Mesenchymal stem cell (in vitro differentiated cells and primary cell): ENCODE measurements at regions not wholly inside any gene's neighbourhood (a gene's known extent, or its start where the extent isn't known, plus 50 kb on each side); places are given as distances from the start of the nearest gene placed in this dataset.

ENCODE experiments used
- DNase-seq: peaks from one replicate; pipeline ENCODE4 v3.0.0-alpha.2; 2013
- H2AFZ ChIP-seq: one replicate; pipeline ENCODE4 v1.6.1; 2013; ENCODE audit warnings: low read depth, mild to moderate bottlenecking, control low read depth, inconsistent platforms, low read length, moderate library complexity
- H2AK5ac ChIP-seq: 2 replicates; pipeline ENCODE4 v1.6.1; 2013; ENCODE audit warnings: low read length, moderate library complexity, mild to moderate bottlenecking, inconsistent platforms; ENCODE audit not compliant: severe bottlenecking
- H2BK120ac ChIP-seq: one replicate; pipeline ENCODE4 v1.6.1; 2013; ENCODE audit warnings: low read depth, mild to moderate bottlenecking, inconsistent platforms, low read length, moderate library complexity
- H2BK12ac ChIP-seq, 2 experiments: one replicate each; pipeline ENCODE4 v1.6.1; 2013; ENCODE audit warnings: inconsistent platforms in 2 of 2, low read length in 2 of 2, mild to moderate bottlenecking in 2 of 2, moderate library complexity in 2 of 2, control low read depth in 1 of 2
- H2BK15ac ChIP-seq: one replicate; pipeline ENCODE4 v1.6.1; 2013; ENCODE audit warnings: mild to moderate bottlenecking, low read depth, inconsistent platforms; ENCODE audit not compliant: poor library complexity, severe bottlenecking
- H2BK5ac ChIP-seq: 2 replicates; pipeline ENCODE4 v1.6.1; 2013; ENCODE audit warnings: low read depth, mild to moderate bottlenecking, low read length, control low read depth, inconsistent platforms; ENCODE audit not compliant: poor library complexity, severe bottlenecking
- H3K14ac ChIP-seq, 2 experiments: one replicate each; pipeline ENCODE4 v1.6.1; 2013; ENCODE audit warnings: inconsistent platforms in 2 of 2, low read length in 2 of 2, control low read depth in 1 of 2, mild to moderate bottlenecking in 1 of 2, moderate library complexity in 1 of 2
- H3K18ac ChIP-seq, 2 experiments: one replicate each; pipeline ENCODE4 v1.6.1; 2013; ENCODE audit warnings: inconsistent platforms in 2 of 2, low read length in 2 of 2, control low read depth in 1 of 2, low read depth in 1 of 2, mild to moderate bottlenecking in 1 of 2
- H3K23ac ChIP-seq, 2 experiments: one replicate each; pipeline ENCODE4 v1.6.1; 2013; ENCODE audit warnings: inconsistent platforms in 2 of 2, low read length in 2 of 2, mild to moderate bottlenecking in 2 of 2, moderate library complexity in 2 of 2, control low read depth in 1 of 2
- H3K27ac ChIP-seq: 2 replicates; pipeline ENCODE4 v1.5.1; 2013; ENCODE audit warnings: mild to moderate bottlenecking, moderate library complexity, low read length, control low read depth, inconsistent platforms; ENCODE audit not compliant: poor library complexity, severe bottlenecking
- H3K27me3 ChIP-seq, 2 experiments: 2 replicates each; pipeline versions ENCODE4 v1.6.1 to v1.7.0; 2013; ENCODE audit warnings: low read length in 2 of 2, mild to moderate bottlenecking in 2 of 2, moderate library complexity in 2 of 2, control low read depth in 1 of 2, inconsistent platforms in 1 of 2; ENCODE audit not compliant: control insufficient read depth in 1 of 2, insufficient read depth in 1 of 2
- H3K36me3 ChIP-seq, 2 experiments: 2 replicates each; pipeline versions ENCODE4 v1.6.1 to v1.7.0; 2013; ENCODE audit warnings: low read length in 2 of 2, control low read depth in 1 of 2, inconsistent platforms in 1 of 2, low read depth in 1 of 2, mild to moderate bottlenecking in 1 of 2; ENCODE audit not compliant: insufficient read depth in 2 of 2, control insufficient read depth in 1 of 2
- H3K4ac ChIP-seq, 2 experiments: one replicate each; pipeline ENCODE4 v1.6.1; 2013; ENCODE audit warnings: inconsistent platforms in 2 of 2, low read length in 2 of 2, mild to moderate bottlenecking in 2 of 2, moderate library complexity in 2 of 2, control low read depth in 1 of 2, low read depth in 1 of 2
- H3K4me1 ChIP-seq: 2 replicates; pipeline ENCODE4 v1.6.1; 2013; ENCODE audit warnings: low read depth, low read length, control low read depth; ENCODE audit not compliant: control insufficient read depth, insufficient read depth
- H3K4me2 ChIP-seq: 2 replicates; pipeline ENCODE4 v1.6.1; 2013; ENCODE audit warnings: low read length, mild to moderate bottlenecking, inconsistent platforms; ENCODE audit not compliant: poor library complexity, severe bottlenecking
- H3K4me3 ChIP-seq, 2 experiments: 2 replicates each; pipeline versions ENCODE4 v1.5.1 to v1.7.0; 2013; ENCODE audit warnings: low read length in 2 of 2, mild to moderate bottlenecking in 2 of 2, control low read depth in 1 of 2, low read depth in 1 of 2; ENCODE audit not compliant: insufficient read depth in 1 of 2
- H3K79me1 ChIP-seq: replicated peaks from 2 replicates; pipeline ENCODE4 v1.6.1; 2013; ENCODE audit warnings: mild to moderate bottlenecking, control low read depth, low read length, inconsistent platforms; ENCODE audit not compliant: poor library complexity, severe bottlenecking
- H3K9ac ChIP-seq: 2 replicates; pipeline ENCODE4 v1.7.0; 2013; ENCODE audit warnings: mild to moderate bottlenecking, low read length, moderate library complexity
- H3K9me3 ChIP-seq: 2 replicates; pipeline ENCODE4 v1.7.0; 2013; ENCODE audit warnings: mild to moderate bottlenecking, low read length; ENCODE audit not compliant: control insufficient read depth
- H4K8ac ChIP-seq: one replicate; pipeline ENCODE4 v1.6.1; 2013; ENCODE audit warnings: inconsistent platforms, mild to moderate bottlenecking, low read length, moderate library complexity
- H4K91ac ChIP-seq: one replicate; pipeline ENCODE4 v1.6.1; 2013; ENCODE audit warnings: mild to moderate bottlenecking, low read length, inconsistent platforms
- WGBS: methylation state at CpG from one replicate; pipeline ENCODE4 v1.1.7; 2013; ENCODE audit warnings: mixed read lengths; 5-methylcytosine and 5-hydroxymethylcytosine counted together

DNA sequence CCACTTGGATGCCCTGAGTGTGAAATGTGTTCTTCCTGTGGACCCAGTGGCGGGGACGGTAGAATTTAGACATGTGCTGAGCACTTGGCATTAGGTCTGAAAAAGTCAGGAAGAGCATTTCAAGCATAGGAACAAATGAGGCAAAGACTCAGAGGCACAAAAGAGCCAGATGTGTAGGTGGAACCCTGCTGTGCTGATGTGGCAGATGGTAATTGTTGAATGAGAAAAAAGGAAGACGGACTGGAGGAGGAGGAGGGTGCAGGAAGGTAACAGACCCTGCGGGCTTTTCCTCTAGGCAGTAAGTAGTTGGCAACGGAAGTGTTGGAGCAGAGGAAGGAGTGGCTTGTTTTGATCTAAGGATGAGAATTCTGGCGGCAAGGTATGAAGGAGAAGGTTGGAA lies 985.8 kb downstream of the TBC1D22A start:
- Histone ChIP-seq H2AFZ (no peak overlapping the region), H2BK15ac (no peak overlapping the region), H3K4me1 (no peaks in the 10 kb centered on the region), H2AK5ac (no peak overlapping the region), H3K79me1 (no peaks in the 10 kb centered on the region), H4K8ac (no peak overlapping the region), H3K18ac (no peak overlapping the region), H4K91ac (no peak overlapping the region), H3K9ac (no peak overlapping the region), H2BK5ac (no peak overlapping the region), H3K27ac (no peak overlapping the region), H3K27me3 (no peaks in the 10 kb centered on the region), H3K4me3 (no peak overlapping the region), H3K36me3 (no peaks in the 10 kb centered on the region), H3K4ac (no peak overlapping the region), H3K23ac (no peak overlapping the region), H3K14ac (no peak overlapping the region), H2BK120ac (no peak overlapping the region), H3K9me3 (no peaks in the 10 kb centered on the region), H3K4me2 (no peak overlapping the region), H2BK12ac (no peak overlapping the region)
- 73% methylated on average over 6 of the region's 6 CpGs for WGBS
- no peak for DNase-seq

DNA sequence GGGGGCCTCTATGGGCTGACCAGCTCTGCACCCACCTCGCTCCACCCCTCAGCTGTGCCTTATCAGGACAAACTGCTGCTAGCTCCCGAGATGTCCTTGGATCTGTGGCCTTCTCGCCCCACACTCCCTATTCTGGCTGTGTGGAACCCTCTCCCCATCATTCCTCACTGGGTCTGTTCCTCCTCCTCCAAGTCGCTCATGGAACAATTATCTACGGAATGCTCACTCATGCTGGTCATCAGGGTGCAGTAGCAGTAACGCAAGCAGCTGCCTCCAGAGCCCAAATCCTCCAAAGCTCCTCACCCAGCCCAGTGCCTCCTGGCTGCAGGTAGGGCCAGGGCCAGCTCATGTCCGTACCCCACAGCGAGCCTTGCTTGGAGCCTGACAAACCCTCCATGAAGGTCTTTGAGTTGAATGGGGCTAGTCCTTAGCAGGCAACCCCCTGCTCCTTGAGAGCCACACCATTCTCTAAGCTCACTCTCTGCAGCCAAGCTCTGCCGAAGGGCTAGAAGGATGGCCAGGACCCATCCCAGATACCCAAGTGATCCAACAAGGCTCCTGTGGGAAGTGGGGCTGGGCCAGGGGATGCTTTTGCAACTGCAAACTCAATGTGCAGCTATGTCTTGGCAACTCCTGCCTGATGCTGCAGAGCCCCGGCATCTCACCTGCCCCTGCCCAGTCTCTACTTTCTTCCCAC lies 977.8 kb downstream of the TBC1D22A start:
- Histone ChIP-seq H3K27me3 (no peaks in the 10 kb centered on the region), H3K4me2 (no peak overlapping the region), H3K23ac (no peak overlapping the region), H2AK5ac (no peak overlapping the region), H3K14ac (no peak overlapping the region), H3K9me3 (no peaks in the 10 kb centered on the region), H4K91ac (no peak overlapping the region), H2BK12ac (no peak overlapping the region), H3K18ac (no peak overlapping the region), H3K36me3 (no peaks in the 10 kb centered on the region), H3K4me3 (no peak overlapping the region), H2AFZ (no peak overlapping the region), H3K79me1 (no peaks in the 10 kb centered on the region), H3K27ac (no peak overlapping the region), H2BK15ac (no peak overlapping the region), H3K4ac (no peak overlapping the region), H2BK5ac (no peak overlapping the region), H3K4me1 (no peaks in the 10 kb centered on the region), H2BK120ac (no peak overlapping the region), H4K8ac (no peak overlapping the region), H3K9ac (no peak overlapping the region)
- 69% methylated on average over 10 of the region's 10 CpGs for WGBS
- DNase-seq: no peak

DNA sequence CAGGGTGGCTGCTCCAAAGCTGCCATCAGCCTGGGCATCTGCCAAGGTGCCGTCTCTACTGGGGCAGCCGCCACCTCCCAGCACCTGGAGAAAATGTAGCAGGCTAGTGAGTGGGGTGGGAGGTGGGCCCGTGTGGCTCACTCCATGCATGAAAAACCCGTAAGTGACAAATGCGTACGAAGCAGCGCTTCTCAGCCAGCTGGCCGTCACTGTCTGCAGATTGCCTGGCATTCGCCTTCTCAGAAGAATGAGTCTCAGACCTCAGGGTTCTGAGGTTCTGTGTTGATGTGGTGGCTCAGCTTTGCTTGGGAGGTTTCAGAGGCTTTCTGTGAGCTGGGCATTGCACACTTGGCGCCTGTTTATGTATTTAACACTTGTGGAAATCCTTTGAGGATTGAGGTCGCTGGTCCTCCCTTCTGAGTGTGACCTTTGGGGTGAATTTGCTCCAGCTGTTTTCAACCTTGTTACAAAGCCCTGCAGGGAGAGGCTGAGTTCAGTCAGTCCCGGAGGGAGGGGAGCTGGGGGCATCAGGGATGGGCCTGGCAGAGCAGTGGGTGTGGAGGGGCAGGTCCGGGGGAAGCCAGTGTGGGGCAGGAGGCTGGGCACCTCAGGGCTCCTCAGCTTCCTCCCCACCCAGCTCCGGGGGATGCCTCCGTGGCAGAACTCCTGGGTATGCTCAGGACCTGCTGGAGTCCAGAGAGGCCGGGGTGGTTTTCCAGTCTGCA lies 977.0 kb downstream of the TBC1D22A start:
- no peaks in the 10 kb centered on the region for H3K9me3 ChIP-seq
- no peak for DNase-seq
- no peak overlapping the region for H2BK12ac ChIP-seq
- no peaks in the 10 kb centered on the region for H3K36me3 ChIP-seq
- no peak overlapping the region for H3K4me3 ChIP-seq
- H3K23ac ChIP-seq: no peak overlapping the region
- no peak overlapping the region for H2BK120ac ChIP-seq
- H3K4me2 ChIP-seq: no peak overlapping the region
- H3K27ac ChIP-seq: no peak overlapping the region
- H3K79me1 ChIP-seq: no peaks in the 10 kb centered on the region
- H4K91ac ChIP-seq: no peak overlapping the region
- no peaks in the 10 kb centered on the region for H3K4me1 ChIP-seq
- H2BK5ac ChIP-seq: no peak overlapping the region
- no peaks in the 10 kb centered on the region for H3K27me3 ChIP-seq
- H2AFZ ChIP-seq: no peak overlapping the region
- H3K4ac ChIP-seq: no peak overlapping the region
- WGBS: 71% methylated on average over 16 of the region's 16 CpGs
- H3K9ac ChIP-seq: no peak overlapping the region
- H3K18ac ChIP-seq: no peak overlapping the region
- no peak overlapping the region for H3K14ac ChIP-seq
- no peak overlapping the region for H4K8ac ChIP-seq
- H2AK5ac ChIP-seq: no peak overlapping the region
- H2BK15ac ChIP-seq: no peak overlapping the region

DNA sequence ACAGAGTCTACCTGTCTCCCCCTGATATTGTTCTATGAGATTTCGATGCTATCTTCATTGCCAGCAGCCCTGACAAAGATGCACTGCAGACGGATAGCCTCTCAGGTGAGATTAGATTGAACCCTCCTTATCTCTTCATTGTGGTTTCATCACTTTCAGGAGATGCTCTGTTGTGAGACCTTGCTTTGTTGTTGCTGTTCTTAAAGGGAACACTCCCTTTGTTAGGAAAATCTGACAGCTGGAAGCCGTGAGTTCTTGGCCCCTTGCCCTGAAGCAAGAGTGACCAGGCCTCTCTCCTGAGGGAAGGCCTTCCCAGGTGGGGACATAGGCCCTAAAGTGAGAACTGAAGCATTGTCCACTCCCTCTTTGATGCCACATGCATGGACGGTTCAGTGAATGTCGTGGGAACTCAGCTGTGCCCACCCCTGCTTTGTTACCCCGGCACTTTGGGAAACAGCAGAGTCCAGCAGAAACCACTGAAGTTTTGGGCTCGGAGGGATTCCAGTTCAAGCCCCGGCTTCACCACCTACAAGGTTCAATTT lies 976.1 kb downstream of the TBC1D22A start:
- Histone ChIP-seq H2BK12ac (no peak overlapping the region), H3K4me1 (no peaks in the 10 kb centered on the region), H3K18ac (no peak overlapping the region), H4K91ac (no peak overlapping the region), H3K9me3 (no peaks in the 10 kb centered on the region), H3K36me3 (no peaks in the 10 kb centered on the region), H2BK120ac (no peak overlapping the region), H2AK5ac (no peak overlapping the region), H3K4me3 (no peak overlapping the region), H3K4me2 (no peak overlapping the region), H2BK15ac (no peak overlapping the region), H3K14ac (no peak overlapping the region), H3K27me3 (no peaks in the 10 kb centered on the region), H3K79me1 (no peaks in the 10 kb centered on the region), H3K27ac (no peak overlapping the region), H2AFZ (no peak overlapping the region), H2BK5ac (no peak overlapping the region), H3K9ac (no peak overlapping the region), H4K8ac (no peak overlapping the region), H3K23ac (no peak overlapping the region), H3K4ac (no peak overlapping the region)
- 55% methylated on average over 5 of the region's 8 CpGs for WGBS
- DNase-seq: no peak
